Ishikawa (cell line): ENCODE measurements at regions not wholly inside any gene's neighbourhood (a gene's known extent, or its start where the extent isn't known, plus 50 kb on each side); places are given as distances from the start of the nearest gene placed in this dataset.

Experiments
- CEBPB ChIP-seq: IDR thresholded peaks from 2 replicates; pipeline ENCODE4 v1.6.1; 2012
- CREB1 ChIP-seq: IDR thresholded peaks from 2 replicates; pipeline ENCODE4 v1.6.1; 2012; ENCODE audit warnings: low read depth
- EGR1 ChIP-seq: IDR thresholded peaks from 2 replicates; pipeline ENCODE4 v1.6.1; 2012
- EP300 ChIP-seq: IDR thresholded peaks from 2 replicates; pipeline ENCODE4 v1.6.1; 2012; ENCODE audit warnings: borderline replicate concordance
- FOXM1 ChIP-seq: IDR thresholded peaks from 2 replicates; pipeline ENCODE4 v1.6.1; 2012; ENCODE audit warnings: low read depth, borderline replicate concordance
- NFIC ChIP-seq: IDR thresholded peaks from 2 replicates; pipeline ENCODE4 v1.6.1; 2012
- RAD21 ChIP-seq: IDR thresholded peaks from 2 replicates; pipeline ENCODE4 v1.6.1; 2012; ENCODE audit warnings: low read depth
- TAF1 ChIP-seq: IDR thresholded peaks from 2 replicates; pipeline ENCODE4 v1.6.1; 2012; ENCODE audit warnings: low read depth, mild to moderate bottlenecking
- TCF12 ChIP-seq: IDR thresholded peaks from 2 replicates; pipeline ENCODE4 v1.6.1; 2012; ENCODE audit warnings: low read depth
- TEAD4 ChIP-seq: IDR thresholded peaks from 2 replicates; pipeline ENCODE4 v1.6.1; 2012
- YY1 ChIP-seq: IDR thresholded peaks from 2 replicates; pipeline ENCODE4 v1.6.1; 2012; ENCODE audit warnings: low read depth
- ZBTB7A ChIP-seq: IDR thresholded peaks from 2 replicates; pipeline ENCODE4 v1.6.1; 2012; ENCODE audit warnings: low read depth
- TF ChIP-seq, protein P1 (sequence below): IDR thresholded peaks from 2 replicates; pipeline ENCODE4 v1.6.1; 2012
- TF ChIP-seq, protein P2 (sequence below): IDR thresholded peaks from 2 replicates; pipeline ENCODE4 v1.6.1; 2012; ENCODE audit warnings: low read depth, mild to moderate bottlenecking
- TF ChIP-seq, protein P3 (sequence below): IDR thresholded peaks from 2 replicates; pipeline ENCODE4 v1.6.1; 2012

GRCh38 chr2:17035010-17035409 is 369.4 kb upstream of the CYRIA start:
- TF ChIP-seq EGR1 = no peak
- no peak for TF ChIP-seq EP300
- TF ChIP-seq CEBPB = no peak
- TF ChIP-seq, protein P1, sequence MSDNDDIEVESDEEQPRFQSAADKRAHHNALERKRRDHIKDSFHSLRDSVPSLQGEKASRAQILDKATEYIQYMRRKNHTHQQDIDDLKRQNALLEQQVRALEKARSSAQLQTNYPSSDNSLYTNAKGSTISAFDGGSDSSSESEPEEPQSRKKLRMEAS = no peak
- TF ChIP-seq, protein P2, sequence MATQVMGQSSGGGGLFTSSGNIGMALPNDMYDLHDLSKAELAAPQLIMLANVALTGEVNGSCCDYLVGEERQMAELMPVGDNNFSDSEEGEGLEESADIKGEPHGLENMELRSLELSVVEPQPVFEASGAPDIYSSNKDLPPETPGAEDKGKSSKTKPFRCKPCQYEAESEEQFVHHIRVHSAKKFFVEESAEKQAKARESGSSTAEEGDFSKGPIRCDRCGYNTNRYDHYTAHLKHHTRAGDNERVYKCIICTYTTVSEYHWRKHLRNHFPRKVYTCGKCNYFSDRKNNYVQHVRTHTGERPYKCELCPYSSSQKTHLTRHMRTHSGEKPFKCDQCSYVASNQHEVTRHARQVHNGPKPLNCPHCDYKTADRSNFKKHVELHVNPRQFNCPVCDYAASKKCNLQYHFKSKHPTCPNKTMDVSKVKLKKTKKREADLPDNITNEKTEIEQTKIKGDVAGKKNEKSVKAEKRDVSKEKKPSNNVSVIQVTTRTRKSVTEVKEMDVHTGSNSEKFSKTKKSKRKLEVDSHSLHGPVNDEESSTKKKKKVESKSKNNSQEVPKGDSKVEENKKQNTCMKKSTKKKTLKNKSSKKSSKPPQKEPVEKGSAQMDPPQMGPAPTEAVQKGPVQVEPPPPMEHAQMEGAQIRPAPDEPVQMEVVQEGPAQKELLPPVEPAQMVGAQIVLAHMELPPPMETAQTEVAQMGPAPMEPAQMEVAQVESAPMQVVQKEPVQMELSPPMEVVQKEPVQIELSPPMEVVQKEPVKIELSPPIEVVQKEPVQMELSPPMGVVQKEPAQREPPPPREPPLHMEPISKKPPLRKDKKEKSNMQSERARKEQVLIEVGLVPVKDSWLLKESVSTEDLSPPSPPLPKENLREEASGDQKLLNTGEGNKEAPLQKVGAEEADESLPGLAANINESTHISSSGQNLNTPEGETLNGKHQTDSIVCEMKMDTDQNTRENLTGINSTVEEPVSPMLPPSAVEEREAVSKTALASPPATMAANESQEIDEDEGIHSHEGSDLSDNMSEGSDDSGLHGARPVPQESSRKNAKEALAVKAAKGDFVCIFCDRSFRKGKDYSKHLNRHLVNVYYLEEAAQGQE = no peak
- TF ChIP-seq RAD21 = no peak
- TF ChIP-seq TCF12 = no peak
- TF ChIP-seq CREB1 = no peak
- no peak for TF ChIP-seq TAF1

DNA sequence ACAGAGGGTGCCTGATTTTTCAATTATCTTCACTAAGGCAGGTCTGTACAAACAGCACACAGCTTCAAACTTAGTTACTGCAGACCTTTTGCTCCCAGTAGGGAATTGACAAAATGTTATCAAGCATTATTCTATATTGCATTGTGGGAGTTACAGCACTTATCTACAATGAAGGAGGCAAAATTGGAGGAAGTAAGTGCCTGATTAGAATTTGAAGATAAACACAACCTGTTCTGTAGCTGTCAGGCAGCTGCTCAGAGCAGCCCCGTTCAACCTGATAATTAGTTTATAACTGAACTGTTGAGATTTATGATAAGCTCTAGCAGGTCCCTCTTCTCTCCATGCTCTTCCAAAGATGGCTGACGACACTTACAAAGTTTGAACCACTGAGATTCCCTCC is 364.4 kb upstream of the CYRIA start:
- TF ChIP-seq, protein P1 = no peak
- TF ChIP-seq YY1 (no peak), ZBTB7A (no peak), EGR1 (no peak), RAD21 (no peak), FOXM1 (no peak)
- TF ChIP-seq, protein P2 = no peak
- TF ChIP-seq, protein P3, sequence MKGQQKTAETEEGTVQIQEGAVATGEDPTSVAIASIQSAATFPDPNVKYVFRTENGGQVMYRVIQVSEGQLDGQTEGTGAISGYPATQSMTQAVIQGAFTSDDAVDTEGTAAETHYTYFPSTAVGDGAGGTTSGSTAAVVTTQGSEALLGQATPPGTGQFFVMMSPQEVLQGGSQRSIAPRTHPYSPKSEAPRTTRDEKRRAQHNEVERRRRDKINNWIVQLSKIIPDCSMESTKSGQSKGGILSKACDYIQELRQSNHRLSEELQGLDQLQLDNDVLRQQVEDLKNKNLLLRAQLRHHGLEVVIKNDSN = no peak

DNA sequence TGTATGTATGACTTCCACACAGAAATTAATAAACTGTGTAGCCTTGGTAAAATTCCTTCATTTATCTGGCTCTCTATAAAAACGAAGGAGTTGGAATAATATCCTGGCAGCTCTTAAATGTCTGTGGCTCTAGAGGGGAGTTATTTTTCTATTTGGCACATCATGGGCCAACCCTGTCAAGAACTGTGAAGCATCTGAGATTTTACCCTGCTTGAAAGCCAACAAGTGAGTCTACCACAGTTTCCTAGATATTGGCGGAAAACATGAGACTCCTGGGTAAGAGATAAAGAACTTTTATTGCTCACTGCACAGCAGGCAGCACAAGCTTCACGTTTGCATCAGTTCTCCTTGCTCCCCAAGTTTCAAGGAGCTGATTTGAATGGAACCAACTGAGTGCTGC is 346.7 kb upstream of the CYRIA start:
- no peak for TF ChIP-seq TAF1
- no peak for TF ChIP-seq CEBPB
- no peak for TF ChIP-seq ZBTB7A
- TF ChIP-seq EGR1 = no peak
- no peak for TF ChIP-seq YY1
- TF ChIP-seq EP300 = no peak
- TF ChIP-seq, protein P2 = no peak
- TF ChIP-seq, protein P3 = no peak
- no peak for TF ChIP-seq TEAD4

GRCh38 chr2:17010104-17010503 is 344.5 kb upstream of the CYRIA start:
- TF ChIP-seq ZBTB7A (no peak), RAD21 (no peak), TEAD4 (no peak), YY1 (no peak), CEBPB (no peak)
- TF ChIP-seq, protein P3 = no peak

- TF ChIP-seq TAF1 (no peak), TEAD4 (no peak), FOXM1 (no peak), EP300 (no peak), CREB1 (no peak), YY1 (no peak), NFIC (no peak), ZBTB7A (no peak)
- TF ChIP-seq, protein P3 = no peak
These were observed 334.5 kb upstream of the CYRIA start for GRCh38 chr2:17000184-17000482.
